Ovary (tissue), 7 donors: ENCODE measurements at regions not wholly inside any gene's neighbourhood (a gene's known extent, or its start where the extent isn't known, plus 50 kb on each side); places are given as distances from the start of the nearest gene placed in this dataset.

Source experiments
- DNase-seq, 5 donors: peaks; one replicate each; pipeline ENCODE4 v3.0.0-alpha.2; 2019 to 2020
- H3K27ac ChIP-seq, 2 donors: fragments of 200-600 bp; one replicate each; pipeline versions ENCODE4 v1.5.1 to v1.8.0; 2019 to 2022
- H3K27me3 ChIP-seq: fragments of 200-600 bp; one replicate; pipeline ENCODE4 v1.8.0; 2022
- H3K36me3 ChIP-seq: fragments of 200-600 bp; sonication (generic); one replicate; pipeline ENCODE4 v1.5.1; 2019
- H3K4me1 ChIP-seq: one replicate; pipeline ENCODE4 v1.8.1; 2013; ENCODE audit warnings: mild to moderate bottlenecking, moderate library complexity; ENCODE audit not compliant: insufficient read depth
- H3K4me3 ChIP-seq: fragments of 200-600 bp; sonication (generic); one replicate; pipeline ENCODE4 v1.5.1; 2017
- H3K9me3 ChIP-seq, 2 donors: fragments of 200-600 bp in 1 of 2; sonication (generic) in 1 of 2; one replicate each; pipeline versions ENCODE4 v1.5.1 to v1.8.1; 2013 to 2019; ENCODE audit warnings: mild to moderate bottlenecking in 1 of 2, moderate library complexity in 1 of 2
- EP300 ChIP-seq: sonication (generic); formaldehyde crosslinking; IDR thresholded peaks from one replicate; pipeline ENCODE4 v1.6.1; 2017; ENCODE audit warnings: antibody characterized with exemption
- POLR2A ChIP-seq: fragments of 450-650 bp; IDR thresholded peaks from one replicate; pipeline ENCODE4 v1.6.1; 2017; ENCODE audit warnings: antibody characterized with exemption, mild to moderate bottlenecking, moderate library complexity
- WGBS, 3 donors: extraction: QIAGEN DNeasy Blood & Tissue Kit in 1 of 3; methylation state at CpG; one replicate each; pipeline versions ENCODE4 v1.1.5 to v1.1.7; 2013 to 2017; 5-methylcytosine and 5-hydroxymethylcytosine counted together
- intact Hi-C, 4 donors: fragments of 100-400 bp; cut with DNase I; formaldehyde crosslinking; loops; one replicate each; pipeline versions ENCODE4 v1.11.0 to v1.15.1; 2022 to 2023
- TF ChIP-seq, protein P1 (sequence below), 3 donors: fragments of 450-650 bp in 2 of 3; fragments of 200-600 bp in 1 of 3; IDR thresholded peaks; one replicate each; pipeline versions ENCODE4 v1.5.1 to v1.8.0; 2016 to 2022; ENCODE audit warnings: antibody characterized with exemption in 3 of 3, mild to moderate bottlenecking in 1 of 3
- donor health status: DM: no; HTN: no; CAD: no; lungs with moderate emphysema.
- donor health status: DM: no; HTN: no; CAD: no.
- donor health status: Bipolar disorder and iron deficiency.
- donor health status: DM: no; HTN: no; CAD: no.
- donor health status: DM: yes; HTN: yes; CAD: no.

DNA sequence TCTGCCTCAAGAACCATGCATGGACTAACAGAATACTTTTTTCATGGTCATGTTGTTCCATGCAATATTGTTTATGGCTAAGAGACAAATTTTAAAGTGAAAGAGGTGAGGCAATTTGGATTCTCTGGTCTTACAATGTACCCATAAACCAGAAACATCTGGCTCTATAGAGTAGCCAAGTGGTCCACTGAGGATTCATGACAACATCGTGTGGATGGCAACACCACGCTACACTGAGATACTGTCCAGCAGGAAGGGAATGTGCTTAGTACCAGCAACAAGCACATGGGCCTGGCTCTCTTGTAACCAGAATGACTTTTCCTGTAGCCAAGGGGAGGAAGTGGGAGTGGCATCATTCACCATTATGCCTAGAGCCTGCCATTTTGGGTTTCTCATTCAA is 218.2 kb downstream of the GADD45G start:
- WGBS, 3 donors: 96% methylated on average over 2 of the region's 2 CpGs
- TF ChIP-seq, protein P1, sequence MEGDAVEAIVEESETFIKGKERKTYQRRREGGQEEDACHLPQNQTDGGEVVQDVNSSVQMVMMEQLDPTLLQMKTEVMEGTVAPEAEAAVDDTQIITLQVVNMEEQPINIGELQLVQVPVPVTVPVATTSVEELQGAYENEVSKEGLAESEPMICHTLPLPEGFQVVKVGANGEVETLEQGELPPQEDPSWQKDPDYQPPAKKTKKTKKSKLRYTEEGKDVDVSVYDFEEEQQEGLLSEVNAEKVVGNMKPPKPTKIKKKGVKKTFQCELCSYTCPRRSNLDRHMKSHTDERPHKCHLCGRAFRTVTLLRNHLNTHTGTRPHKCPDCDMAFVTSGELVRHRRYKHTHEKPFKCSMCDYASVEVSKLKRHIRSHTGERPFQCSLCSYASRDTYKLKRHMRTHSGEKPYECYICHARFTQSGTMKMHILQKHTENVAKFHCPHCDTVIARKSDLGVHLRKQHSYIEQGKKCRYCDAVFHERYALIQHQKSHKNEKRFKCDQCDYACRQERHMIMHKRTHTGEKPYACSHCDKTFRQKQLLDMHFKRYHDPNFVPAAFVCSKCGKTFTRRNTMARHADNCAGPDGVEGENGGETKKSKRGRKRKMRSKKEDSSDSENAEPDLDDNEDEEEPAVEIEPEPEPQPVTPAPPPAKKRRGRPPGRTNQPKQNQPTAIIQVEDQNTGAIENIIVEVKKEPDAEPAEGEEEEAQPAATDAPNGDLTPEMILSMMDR (IDR thresholded peaks at IDR 0.05): no peak
- TF ChIP-seq EP300 (no peak), POLR2A (no peak)
- Histone ChIP-seq H3K27me3 (no peaks in the 10 kb centered on the region), H3K36me3 (no peaks in the 10 kb centered on the region), H3K4me1 (no peaks in the 10 kb centered on the region), H3K27ac (no peak overlapping the region), H3K4me3 (no peak overlapping the region), H3K9me3 (no peaks in the 10 kb centered on the region)
- no peak for DNase-seq
- intact Hi-C loops: no loop called here

- TF ChIP-seq, protein P1 (IDR thresholded peaks at IDR 0.05): no peak
- TF ChIP-seq POLR2A: no peak
- TF ChIP-seq EP300: no peak
- 89 to 95% (median 95%) methylated on average over 4 of the region's 4 CpGs for WGBS, 3 donors
Observed at GRCh38 chr9:89825669-89826068, 220.9 kb downstream of the GADD45G start.

GRCh38 chr9:89826186-89826585 is 221.4 kb downstream of the GADD45G start:
- WGBS, 3 donors: 94 to 97% (median 96%) methylated on average over 8 of the region's 8 CpGs
- intact Hi-C loops: no loop called here
- TF ChIP-seq EP300: no peak
- TF ChIP-seq POLR2A: no peak
- TF ChIP-seq, protein P1 (IDR thresholded peaks at IDR 0.05): no peak

More at GRCh38 chr9:89825669-89826068, 220.9 kb downstream of the GADD45G start:
- Histone ChIP-seq H3K36me3 (no peaks in the 10 kb centered on the region), H3K9me3 (no peaks in the 10 kb centered on the region), H3K4me1 (no peaks in the 10 kb centered on the region), H3K27me3 (no peaks in the 10 kb centered on the region), H3K4me3 (no peak overlapping the region), H3K27ac (no peak overlapping the region)
- DNase-seq: no peak
- intact Hi-C loops: no loop called here

DNA sequence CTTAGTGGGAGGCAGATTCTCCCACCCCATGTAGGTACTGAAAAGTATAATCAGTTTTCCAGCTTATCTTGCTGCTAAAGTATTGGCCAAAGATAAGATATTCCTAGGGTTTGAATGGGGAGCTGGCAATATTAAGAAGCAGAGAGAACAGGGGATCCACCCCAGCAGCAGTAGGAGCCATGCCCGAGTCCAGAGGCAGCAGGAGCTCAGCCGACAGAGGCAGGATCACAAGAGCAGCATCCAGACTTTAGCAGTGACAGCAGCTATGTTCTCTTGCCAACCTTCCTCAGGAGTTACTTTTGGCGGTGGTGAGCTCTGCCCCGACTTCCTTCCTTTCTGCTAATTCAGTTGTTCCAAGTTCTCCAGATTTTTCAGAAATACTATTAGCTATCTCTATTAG is 224.5 kb downstream of the GADD45G start:
- WGBS, 3 donors: 86 to 91% (median 86%) methylated on average over 4 of the region's 4 CpGs
- Histone ChIP-seq H3K4me1 (no peaks in the 10 kb centered on the region), H3K27ac (no peak overlapping the region), H3K4me3 (no peak overlapping the region), H3K27me3 (no peaks in the 10 kb centered on the region), H3K9me3 (no peaks in the 10 kb centered on the region), H3K36me3 (no peaks in the 10 kb centered on the region)
- TF ChIP-seq, protein P1 (IDR thresholded peaks at IDR 0.05): no peak
- TF ChIP-seq EP300: no peak
- TF ChIP-seq POLR2A: no peak
- no peak for DNase-seq
- intact Hi-C loops: no loop called here

More at GRCh38 chr9:89826186-89826585, 221.4 kb downstream of the GADD45G start:
- no peak overlapping the region for H3K4me3 ChIP-seq
- no peaks in the 10 kb centered on the region for H3K36me3 ChIP-seq
- no peaks in the 10 kb centered on the region for H3K4me1 ChIP-seq
- H3K27me3 ChIP-seq: no peaks in the 10 kb centered on the region
- DNase-seq: no peak
- H3K27ac ChIP-seq: no peak overlapping the region
- H3K9me3 ChIP-seq: no peaks in the 10 kb centered on the region

GRCh38 chr9:89835666-89836065 is 230.9 kb downstream of the GADD45G start:
- intact Hi-C loops: no loop called here
- Histone ChIP-seq H3K9me3 (no peaks in the 10 kb centered on the region), H3K27me3 (no peaks in the 10 kb centered on the region), H3K4me1 (no peaks in the 10 kb centered on the region), H3K4me3 (no peak overlapping the region), H3K36me3 (no peaks in the 10 kb centered on the region), H3K27ac (no peak overlapping the region)
- WGBS, 3 donors: 87 to 92% (median 88%) methylated on average over 5 of the region's 5 CpGs
- no peak for DNase-seq
- TF ChIP-seq EP300 (no peak), POLR2A (no peak)
- TF ChIP-seq, protein P1 (IDR thresholded peaks at IDR 0.05): no peak
